ENCODE measurements at regions not wholly inside any gene's neighbourhood (a gene's known extent, or its start where the extent isn't known, plus 50 kb on each side); places are given as distances from the start of the nearest gene placed in this dataset.

GRCh38 chr2:222146488-222146887 lies 152.3 kb downstream of the PAX3 start:
- TF ChIP-seq MYC (IDR thresholded peaks at IDR 0.05; ENCODE audit: low read depth, low read length) (no peak), CTCF (IDR thresholded peaks at IDR 0.05; ENCODE audit: low read depth, low read length) (no peak), POLR2A (IDR thresholded peaks at IDR 0.05; ENCODE audit: extremely low read depth, insufficient read length) (no peak), MAX (IDR thresholded peaks at IDR 0.05; ENCODE audit: low read depth, low read length) (no peak)
- no peak for DNase-seq (ENCODE audit: low read depth)
- H3K4me3 ChIP-seq (ENCODE audit: low read depth, low read length): no peak overlapping the region

GRCh38 chr2:222142027-222142426 lies 156.8 kb downstream of the PAX3 start:
- TF ChIP-seq POLR2A (IDR thresholded peaks at IDR 0.05; ENCODE audit: extremely low read depth, insufficient read length) (no peak), MAX (IDR thresholded peaks at IDR 0.05; ENCODE audit: low read depth, low read length) (no peak), MYC (IDR thresholded peaks at IDR 0.05; ENCODE audit: low read depth, low read length) (no peak), CTCF (IDR thresholded peaks at IDR 0.05; ENCODE audit: low read depth, low read length) (no peak)
- DNase-seq (ENCODE audit: low read depth): no peak
- H3K4me3 ChIP-seq (ENCODE audit: low read depth, low read length): no peak overlapping the region

GRCh38 chr2:222136106-222136630 lies 162.6 kb downstream of the PAX3 start:
- no peak overlapping the region for H3K4me3 ChIP-seq (ENCODE audit: low read depth, low read length)
- TF ChIP-seq MAX (IDR thresholded peaks at IDR 0.05; ENCODE audit: low read depth, low read length): no peak
- no peak for DNase-seq (ENCODE audit: low read depth)

- H3K4me3 ChIP-seq (ENCODE audit: low read depth, low read length): no peak overlapping the region
- TF ChIP-seq MAX (IDR thresholded peaks at IDR 0.05; ENCODE audit: low read depth, low read length) (no peak), CTCF (IDR thresholded peaks at IDR 0.05; ENCODE audit: low read depth, low read length) (no peak), POLR2A (IDR thresholded peaks at IDR 0.05; ENCODE audit: extremely low read depth, insufficient read length) (no peak), MYC (IDR thresholded peaks at IDR 0.05; ENCODE audit: low read depth, low read length) (no peak)
- DNase-seq (ENCODE audit: low read depth): no peak
Observed at GRCh38 chr2:222134654-222135053, 164.1 kb downstream of the PAX3 start.

GRCh38 chr2:222133897-222134296 lies 164.9 kb downstream of the PAX3 start:
- no peak for DNase-seq (ENCODE audit: low read depth)
- no peak for TF ChIP-seq CTCF (IDR thresholded peaks at IDR 0.05; ENCODE audit: low read depth, low read length)
- TF ChIP-seq MYC (IDR thresholded peaks at IDR 0.05; ENCODE audit: low read depth, low read length): no peak
- no peak for TF ChIP-seq MAX (IDR thresholded peaks at IDR 0.05; ENCODE audit: low read depth, low read length)
- TF ChIP-seq POLR2A (IDR thresholded peaks at IDR 0.05; ENCODE audit: extremely low read depth, insufficient read length): no peak
- no peak overlapping the region for H3K4me3 ChIP-seq (ENCODE audit: low read depth, low read length)

- TF ChIP-seq POLR2A (IDR thresholded peaks at IDR 0.05; ENCODE audit: extremely low read depth, insufficient read length) (no peak), MYC (IDR thresholded peaks at IDR 0.05; ENCODE audit: low read depth, low read length) (no peak)
- no peak for DNase-seq (ENCODE audit: low read depth)
- no peak overlapping the region for H3K4me3 ChIP-seq (ENCODE audit: low read depth, low read length)
Observed at GRCh38 chr2:222130855-222131254, 167.9 kb downstream of the PAX3 start.

- TF ChIP-seq MYC (IDR thresholded peaks at IDR 0.05; ENCODE audit: low read depth, low read length) (no peak), CTCF (IDR thresholded peaks at IDR 0.05; ENCODE audit: low read depth, low read length) (no peak), POLR2A (IDR thresholded peaks at IDR 0.05; ENCODE audit: extremely low read depth, insufficient read length) (no peak), MAX (IDR thresholded peaks at IDR 0.05; ENCODE audit: low read depth, low read length) (no peak)
- no peak overlapping the region for H3K4me3 ChIP-seq (ENCODE audit: low read depth, low read length)
- no peak for DNase-seq (ENCODE audit: low read depth)
Observed at GRCh38 chr2:222127660-222128059, 171.1 kb downstream of the PAX3 start.
